ENCODE measurements at regions not wholly inside any gene's neighbourhood (a gene's known extent, or its start where the extent isn't known, plus 50 kb on each side); places are given as distances from the start of the nearest gene placed in this dataset.
"Not testable (repeated sequence)": the region's sequence is repeated elsewhere in the genome, so short reads cannot be mapped to it uniquely, and the experiment has no call there.

DNA sequence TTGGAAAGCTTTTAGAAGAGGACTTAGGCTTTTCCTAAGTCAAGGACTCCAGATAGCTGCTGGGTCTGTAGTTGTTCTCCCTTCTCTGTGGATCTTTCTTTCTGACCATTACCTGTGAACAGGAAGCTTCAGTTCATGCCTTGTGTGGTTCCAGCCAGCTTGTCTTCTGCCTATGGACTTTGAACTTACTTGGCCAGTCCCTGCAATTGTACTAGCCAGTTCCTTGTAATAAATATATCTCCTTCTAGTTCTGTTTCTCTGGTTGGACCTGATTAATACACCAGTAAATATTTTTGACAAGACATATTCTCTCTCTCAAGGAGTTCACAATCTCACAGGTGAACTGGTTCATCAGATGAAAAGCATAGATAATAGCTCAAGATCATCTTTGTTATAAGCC, 341.3 kb upstream of the DPPA4 start:
- no peak for DNase-seq

DNA sequence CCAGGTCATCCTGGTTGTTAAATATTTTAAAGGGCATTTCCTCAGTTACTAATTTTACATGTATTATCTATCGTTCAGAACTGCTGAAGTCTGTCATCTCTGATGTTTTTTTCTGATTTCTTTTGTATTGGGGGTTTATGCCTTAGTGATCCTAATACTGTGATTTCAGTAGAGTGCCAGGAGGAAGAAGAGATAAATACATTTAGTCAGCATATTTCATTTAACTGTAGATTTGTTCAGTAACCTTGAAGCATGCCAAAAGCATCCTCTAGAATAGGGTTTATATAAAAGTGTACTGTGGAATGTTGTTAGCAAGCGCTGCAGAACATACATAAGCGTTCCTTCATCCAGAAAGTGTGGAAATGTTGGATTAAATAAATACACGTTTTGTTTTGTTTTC, 342.3 kb upstream of the DPPA4 start:
- DNase-seq = no peak

DNA sequence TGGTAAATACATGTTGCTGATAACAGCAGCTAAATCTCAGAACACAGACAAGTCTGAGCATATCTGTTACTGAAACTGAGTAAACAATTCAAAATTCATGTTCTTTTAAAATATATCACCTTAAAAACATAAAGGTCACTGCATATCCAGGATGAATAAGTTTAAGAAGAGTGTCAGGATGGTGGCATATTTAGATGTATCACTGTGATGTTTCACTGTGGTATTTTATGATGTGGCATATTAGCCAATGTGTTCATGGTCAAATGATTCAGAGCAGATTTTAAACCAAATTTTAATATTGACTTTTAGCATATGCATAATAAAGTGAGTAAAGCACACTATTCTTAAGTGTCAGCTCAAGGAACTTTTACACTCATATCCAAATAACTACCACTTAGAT, 346.4 kb upstream of the DPPA4 start:
- no peak for DNase-seq

DNA sequence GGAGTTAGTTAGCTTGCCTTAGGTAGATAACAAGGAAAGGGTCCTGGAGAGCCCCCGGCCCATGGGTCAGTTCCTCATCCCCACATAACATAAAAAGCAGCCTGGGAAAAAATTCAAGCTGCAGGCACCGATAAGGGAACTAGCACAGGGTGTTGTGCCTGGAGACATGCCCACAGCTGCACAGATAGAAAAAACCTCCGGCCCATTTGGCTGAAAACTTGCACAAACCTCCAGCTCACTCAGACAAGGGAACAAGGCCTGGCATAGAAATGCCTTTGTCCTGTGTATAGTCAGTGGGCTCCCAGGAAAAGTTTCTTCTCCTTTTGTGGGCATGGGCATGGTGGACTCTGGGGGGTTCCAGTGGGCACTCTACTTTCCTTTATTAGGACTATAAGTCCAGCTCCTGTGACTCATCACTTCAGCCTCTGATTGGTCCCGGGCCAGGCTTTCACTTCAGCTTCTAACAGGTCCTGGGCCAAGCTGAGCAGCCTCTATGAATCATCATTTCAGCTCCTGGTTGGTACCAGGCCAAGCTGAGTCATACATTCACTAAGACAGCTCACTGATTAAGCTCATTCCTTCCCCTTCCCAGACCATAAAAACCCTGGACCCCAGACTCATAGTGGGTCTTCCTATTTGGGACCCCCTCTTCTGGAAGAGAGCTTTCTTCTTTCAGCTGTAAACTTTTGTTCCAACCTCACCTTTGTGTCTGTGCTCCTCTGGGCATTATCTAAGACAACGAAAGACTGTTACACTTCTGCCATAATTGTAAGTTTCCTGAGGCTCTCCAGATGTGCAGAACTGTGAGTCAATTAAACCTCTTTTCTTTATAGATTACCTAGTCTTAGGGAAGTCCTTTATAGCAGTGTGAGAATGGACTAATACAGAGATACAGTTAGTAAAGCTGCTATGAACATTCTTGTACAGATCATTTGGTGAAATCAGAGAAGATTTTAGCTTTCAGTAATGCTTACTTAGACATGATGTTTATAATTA, 348.0 kb upstream of the DPPA4 start:
- no peak for DNase-seq

DNA sequence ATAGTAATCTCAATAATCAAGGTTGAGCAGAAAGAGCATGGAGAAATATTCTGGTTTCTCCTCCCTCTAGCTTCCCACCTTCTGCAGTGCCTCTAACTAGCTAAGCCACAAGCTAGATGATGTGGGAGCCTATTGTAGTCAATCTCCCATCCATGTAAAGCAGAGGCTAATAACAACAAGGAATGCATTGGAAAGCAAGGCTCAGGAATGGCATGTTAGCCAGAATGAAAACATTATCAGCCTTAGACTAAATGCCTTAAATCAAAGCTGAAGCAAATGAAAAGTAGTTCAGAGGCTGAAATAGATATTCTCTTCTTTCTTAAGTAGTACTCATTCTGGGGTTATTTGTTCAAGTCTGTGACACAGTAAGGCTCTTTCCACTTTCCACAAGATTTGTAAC, 350.3 kb upstream of the DPPA4 start:
- no peak for DNase-seq

DNA sequence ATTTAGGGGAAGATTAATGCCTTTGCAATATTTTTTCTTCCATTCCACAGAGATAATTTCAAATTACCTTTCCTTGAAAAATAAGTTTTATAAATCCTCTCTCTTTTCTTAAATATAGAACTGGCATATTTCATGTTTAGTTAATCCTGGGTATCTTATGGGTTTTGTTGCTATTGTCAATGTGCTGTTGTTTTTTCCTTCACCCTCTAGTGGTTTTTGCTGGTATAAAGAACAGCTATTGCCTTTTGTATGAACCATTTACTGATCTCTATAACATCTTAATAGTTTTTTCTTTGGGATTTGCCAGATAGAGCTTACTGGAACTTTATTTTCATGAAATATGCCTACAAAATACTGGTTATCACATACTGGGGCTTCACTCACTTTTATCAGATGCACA, 359.6 kb upstream of the DPPA4 start:
- no peak for DNase-seq

DNA sequence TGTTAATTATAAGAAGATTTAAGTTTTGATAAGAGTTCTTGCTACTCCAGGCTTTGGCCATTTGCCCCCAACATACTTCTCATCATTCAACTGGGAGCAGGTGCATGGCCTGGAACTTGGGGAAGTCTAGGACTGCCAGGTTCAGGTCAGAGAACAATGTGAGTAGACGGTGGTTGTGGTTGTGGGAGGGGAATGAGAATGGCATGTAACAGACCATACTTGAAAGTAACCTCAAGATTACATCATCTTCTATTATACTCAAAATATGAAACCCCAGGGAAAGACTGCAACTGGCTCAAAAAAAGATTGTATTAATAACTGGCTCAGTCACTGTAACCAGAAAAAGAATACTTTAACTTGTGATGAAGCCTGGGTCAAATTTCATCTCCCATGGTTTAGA, 364.9 kb upstream of the DPPA4 start:
- no peak for DNase-seq

DNA sequence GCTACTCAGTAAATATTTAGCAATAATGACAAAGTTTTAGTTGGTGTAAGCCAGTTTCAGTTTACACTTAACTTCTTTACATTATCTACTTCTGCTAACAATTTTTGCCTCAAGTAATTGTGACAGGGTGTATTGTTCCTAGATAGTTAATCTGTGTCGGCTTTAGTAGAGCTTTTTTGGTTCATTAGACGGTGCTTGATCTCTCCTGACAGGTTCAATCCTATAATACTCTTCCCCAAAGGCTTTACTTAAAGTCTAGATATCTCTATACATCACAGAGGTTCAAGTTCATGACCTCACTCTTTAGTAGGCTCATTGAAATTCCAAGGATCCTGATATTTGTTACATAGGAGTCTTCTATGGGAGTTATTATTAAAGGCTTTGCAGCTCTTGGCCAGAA, 365.6 kb upstream of the DPPA4 start:
- DNase-seq = no peak

DNA sequence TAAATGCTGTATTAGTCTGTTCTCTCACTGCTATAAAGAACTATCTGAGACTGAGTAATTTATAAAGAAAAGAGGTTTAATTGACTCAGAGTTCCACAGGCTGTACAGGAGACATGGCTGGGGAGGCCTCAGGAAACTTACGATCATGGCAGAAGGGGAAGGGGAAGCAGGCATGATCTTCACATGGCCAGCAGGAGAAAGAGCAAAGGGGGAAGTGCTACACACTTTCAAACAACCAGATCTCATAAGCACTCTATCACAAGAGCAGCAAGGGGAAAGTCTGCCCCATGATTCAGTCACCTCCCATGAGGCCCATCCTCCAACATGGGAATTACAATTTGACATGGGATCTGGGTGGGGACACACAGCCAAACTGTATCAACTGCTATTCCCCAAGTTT, 367.8 kb upstream of the DPPA4 start:
- DNase-seq = not testable (repeated sequence)

DNA sequence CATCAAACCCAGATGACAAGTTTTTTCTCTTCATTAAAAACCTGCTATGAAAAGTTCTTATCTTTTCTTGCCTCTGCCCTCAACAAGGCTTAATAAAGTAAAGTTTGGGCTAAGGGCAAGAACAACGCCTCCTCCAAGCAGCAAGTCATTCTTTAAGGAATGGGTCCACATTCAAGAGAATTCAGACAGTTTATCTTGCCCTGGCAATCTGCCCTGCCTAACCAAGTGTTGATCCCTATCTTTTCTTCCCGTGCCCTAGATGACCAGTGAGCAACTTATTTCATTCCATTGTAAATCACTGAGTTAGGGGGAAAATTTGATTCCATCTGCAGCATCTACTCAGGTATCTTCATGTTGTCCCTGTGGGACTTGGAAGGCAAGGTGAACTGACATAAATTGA, 370.3 kb upstream of the DPPA4 start:
- no peak for DNase-seq

DNA sequence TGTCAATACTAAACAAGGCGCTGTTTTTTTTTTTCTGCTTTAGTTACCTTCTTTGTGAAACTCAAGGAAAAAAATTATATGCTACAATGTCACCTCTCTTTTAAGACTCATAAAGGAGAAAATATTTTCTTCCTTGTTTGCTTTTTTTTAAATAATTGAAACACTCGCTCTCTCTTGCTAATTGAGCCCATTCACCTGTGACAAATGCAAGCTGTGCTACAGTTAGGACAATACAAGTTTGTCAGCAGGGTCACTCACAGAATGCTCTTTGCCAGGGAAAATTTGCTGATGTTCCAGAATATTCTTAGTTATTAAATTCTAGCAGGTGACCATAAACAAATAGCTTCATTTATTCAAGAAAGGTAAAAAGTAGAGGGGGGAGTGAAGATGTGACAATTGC, 375.9 kb upstream of the DPPA4 start:
- no peak for DNase-seq

DNA sequence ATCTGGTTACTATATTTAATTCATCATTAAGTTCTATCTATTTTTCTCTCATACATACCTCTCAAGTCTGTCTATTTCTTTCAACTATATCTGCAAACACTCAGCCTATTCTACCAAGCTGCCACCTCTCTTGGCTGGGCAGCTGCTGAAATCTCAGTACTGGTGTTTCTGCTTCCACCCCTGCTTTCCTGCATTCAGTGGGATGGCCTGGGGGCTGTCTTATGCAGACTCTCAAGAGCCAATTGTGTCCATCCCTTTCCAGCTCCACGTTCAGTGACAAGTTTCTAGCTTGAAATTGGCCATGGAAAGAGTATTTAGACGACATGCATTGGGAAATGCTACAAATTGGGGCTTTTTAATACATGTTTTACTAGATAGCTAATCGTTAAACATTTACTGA, 378.4 kb upstream of the DPPA4 start:
- no peak for DNase-seq

DNA sequence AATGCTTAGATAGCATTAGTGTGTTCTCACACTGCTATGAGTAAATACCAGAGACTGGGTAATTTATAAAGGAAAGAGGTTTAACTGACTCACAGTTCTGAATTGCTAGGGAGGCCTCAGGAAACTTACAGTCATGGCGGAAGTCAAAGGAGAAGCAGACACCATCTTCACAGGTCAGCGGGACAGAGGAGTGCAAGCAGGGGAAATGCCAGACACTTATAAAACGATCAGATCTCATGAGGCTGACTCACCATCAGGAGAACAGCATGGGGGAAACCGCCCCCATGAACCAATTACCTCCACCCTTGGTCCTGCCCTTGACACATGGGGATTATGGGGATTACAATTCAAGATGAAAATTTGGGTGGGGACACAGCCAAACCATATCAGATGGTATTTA, 381.5 kb upstream of the DPPA4 start:
- no peak for DNase-seq

DNA sequence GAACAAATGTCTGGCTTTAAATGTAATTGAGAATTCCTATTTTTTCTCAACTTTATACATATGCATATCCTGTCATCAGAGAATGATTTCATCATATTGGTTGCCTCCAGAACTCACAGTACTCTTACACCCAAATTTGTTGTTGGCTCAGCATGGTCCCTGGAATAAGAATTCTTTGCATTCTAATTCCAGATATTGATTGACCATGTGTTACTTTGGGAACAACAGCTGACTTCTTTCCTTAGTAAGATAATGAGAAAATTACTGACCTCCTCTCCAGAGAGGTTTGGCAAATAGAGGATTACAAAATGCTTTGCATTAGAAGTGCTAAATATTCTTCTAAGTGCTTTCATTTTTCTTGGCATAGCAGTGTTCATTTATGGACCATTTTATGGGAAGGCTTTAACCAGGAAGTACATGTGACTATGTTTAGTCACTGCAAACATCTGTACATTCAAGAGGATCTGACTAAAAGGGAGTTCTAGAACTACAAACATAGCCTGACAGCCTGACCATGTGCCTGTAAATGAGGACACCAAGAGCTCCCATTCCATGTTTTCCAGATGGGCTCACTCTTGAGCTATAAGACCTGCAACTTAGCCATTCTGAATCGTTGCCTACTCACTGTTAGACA, 391.6 kb upstream of the DPPA4 start:
- DNase-seq = no peak

DNA sequence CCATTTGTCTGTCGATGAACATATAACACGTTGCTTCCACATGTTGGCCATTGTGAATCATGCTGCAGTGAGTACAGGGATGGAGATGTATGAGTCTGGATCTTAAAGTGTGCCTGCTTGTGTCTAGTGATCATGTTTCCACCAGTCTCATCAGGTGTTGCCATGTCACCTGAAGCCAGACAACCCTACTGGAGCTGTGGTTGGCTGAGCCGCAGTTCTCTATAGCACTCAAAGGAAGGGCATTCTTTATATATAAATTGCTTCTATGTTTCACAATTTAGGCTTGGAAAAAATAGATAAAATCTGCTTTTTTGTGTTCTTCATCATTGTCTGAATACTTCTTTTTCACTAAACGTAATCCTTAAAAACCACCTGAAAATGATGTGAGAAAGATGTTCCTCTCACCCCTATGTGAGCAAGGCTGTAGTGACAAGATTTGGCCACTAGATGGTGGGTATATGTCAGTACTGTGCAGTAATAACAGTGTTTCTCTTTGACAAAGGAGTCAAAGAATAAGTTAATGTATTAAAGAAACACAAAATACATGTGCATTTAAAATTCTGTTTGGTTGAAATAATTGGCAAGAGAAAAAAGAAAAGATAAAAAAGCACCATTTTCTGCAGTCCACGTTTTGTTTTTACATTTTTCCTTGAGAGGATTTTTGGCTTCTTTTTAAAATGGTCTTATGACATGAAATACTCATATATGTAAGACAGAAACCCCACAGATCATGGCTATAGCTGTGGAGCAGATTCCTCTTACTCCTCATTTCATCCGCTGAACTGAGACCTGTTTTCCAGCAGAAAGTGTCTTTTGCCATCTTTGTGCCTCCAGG, 394.5 kb upstream of the DPPA4 start:
- peak; percentile 26 for DNase-seq

DNA sequence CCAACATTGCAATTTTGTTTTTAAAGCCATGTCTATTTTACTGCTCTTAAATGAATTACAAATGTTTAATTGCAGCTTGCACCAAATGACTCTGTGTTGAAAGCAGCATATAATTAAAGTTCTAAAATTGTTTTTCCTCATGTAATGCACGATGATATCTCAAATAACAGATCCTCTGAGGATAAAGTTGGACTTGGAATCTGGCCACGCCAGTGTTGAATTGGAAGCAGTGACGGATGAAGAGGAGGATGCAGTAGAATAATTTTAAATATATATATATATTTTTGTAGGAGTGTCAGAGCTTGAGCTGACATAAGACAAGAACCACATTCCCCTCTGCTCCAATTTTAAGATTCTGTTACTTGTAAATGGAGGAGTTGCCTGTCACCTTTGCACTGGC, 406.6 kb upstream of the DPPA4 start:
- DNase-seq = peak; percentile 17

DNA sequence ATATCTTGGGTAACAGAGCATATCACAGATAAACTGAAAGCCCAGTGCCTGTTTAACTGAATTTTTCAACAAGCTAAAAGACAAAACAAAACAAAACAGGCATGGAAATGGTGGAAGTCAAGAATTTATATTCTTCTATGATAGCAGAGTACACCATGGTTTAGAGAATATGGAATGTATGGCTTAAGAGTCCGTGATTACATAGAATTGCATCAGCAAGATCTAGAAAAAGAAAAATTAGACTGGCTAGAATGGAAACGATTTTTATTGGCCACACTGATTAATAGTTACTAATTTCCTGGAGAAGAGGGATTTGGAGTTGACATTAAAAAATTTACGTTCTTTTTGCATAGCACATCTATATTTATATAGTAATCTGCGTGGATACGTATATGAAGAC, 435.2 kb upstream of the DPPA4 start:
- no peak for DNase-seq

DNA sequence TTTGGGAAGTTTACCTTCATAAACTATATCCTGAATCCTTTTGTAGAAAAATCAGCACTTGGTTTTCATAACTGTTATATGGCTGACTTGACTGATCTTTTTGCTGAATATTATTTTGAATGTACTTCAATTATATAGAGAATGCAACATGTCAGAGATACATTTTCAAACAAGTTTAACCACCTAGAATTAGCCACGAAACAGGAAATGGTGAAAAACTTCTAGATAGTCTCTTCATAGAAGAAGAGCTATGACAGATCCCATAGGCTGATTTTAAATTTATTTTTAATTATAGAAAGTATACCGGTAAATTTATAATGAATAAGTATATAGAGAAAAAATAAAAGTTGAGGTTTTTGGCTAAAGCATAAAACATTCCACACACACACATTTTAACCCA, 436.8 kb upstream of the DPPA4 start:
- no peak for DNase-seq

DNA sequence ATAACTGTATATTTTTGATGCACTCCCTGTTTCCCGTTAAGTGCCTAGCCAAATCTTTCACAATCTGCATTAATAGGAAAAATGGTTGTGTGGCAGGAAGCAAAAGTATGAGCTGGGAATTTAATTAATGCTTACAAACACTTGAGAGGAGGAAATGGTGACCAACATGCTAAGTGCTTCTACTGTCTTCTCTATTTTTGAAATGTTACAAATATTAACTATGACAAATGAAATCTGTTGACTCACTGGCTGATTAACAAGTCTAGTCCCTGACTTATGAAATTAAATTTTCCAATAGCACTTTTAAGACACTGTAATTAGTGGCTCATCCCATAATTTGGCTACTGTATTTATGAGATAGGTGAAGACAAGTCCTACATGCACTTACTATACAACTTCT, 446.9 kb upstream of the DPPA4 start:
- DNase-seq = no peak

DNA sequence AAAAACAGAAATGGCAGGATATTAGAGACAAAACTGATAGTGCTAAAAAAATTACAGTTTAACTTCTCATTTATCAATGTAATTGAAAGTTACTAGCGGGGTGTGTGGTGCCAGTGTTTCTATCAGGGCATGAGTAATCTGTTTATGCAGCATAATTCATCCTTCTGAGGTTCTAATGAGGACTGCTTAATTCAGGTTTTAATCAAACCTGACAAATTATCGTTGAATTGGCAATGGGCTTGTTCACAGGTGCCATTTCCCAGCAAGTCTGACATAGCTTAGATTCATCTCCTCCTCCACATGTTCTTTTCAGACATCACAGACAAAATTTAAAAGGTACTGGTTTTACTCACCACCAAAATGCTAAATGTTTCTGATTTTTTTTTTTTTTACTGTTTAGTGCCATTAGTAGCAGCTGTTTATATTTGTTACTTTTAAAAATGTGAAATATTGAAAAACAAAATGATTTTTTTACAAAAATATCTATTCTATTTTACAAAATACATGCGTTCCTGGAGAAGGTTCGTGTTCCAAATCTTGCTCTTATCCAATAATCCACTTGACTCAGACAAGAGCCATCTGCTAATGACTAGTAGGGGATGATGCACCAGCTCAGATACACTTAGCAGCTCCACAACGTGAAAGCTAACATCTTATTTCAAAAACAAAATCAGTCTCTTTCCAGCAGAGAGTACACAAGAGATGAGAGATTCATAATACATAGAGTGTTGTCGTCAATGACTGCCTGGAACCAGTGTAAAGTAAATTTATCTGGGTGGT, 447.7 kb upstream of the DPPA4 start:
- DNase-seq = no peak

DNA sequence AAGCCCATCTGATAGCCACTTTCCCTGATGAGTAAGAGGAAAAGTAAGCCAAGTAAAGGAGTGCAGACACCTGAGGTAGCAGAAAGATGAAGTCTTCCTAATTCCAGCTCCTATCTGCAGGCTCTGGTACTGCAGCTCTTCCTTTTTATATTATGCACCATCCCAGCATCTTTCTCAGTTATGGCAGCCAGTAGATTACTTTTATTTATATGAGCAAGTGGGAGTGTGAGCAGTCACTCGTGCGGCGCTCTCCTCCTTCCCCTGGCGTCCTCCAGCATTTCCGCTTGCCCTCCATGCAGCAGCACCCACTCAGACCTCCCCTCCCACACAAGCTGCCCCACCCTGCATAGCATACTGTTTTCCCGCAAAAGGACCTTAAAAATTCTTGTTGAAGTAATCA, 465.9 kb upstream of the DPPA4 start:
- no peak for DNase-seq

DNA sequence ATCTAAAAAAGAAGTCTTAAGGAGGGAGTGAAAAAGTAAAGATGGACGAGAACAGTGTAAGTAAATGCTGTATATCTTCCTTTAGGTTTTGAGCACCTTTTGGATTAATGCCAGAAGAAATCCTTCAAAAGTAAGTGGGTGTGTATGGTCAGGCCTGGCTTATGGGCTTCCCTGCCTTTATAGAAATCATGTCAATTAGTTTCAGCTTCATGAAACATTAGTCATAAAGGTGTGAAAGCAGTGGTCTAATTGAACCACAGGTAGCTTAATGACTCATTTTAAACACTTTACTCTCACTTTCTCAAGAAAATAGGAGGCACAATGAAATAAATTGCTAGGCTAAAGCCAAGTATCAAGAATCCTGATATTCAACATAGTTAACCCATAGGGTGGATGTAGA, 467.4 kb upstream of the DPPA4 start:
- DNase-seq = no peak

DNA sequence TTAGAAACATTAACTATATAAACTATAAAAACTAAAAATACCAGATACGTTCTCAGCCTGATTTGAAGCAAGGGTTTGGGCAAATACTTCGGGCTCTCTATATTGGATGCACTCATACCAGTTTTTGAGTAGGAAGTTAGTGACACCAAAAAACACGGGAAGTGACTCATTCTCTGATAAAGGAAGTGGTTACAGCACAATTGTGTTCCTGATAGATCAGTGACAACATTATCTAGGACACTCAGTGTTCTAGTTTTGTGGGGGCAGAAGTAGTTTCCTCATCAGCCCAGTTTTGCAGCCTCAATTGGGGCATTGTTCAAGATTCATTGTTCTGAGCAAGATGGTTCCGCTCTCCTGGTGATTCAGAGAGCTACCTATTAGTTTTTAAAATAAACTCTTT, 469.6 kb upstream of the DPPA4 start:
- no peak for DNase-seq

Measured in femur (tissue), 1 donor.